ENCODE measurements at regions not wholly inside any gene's neighbourhood (a gene's known extent, or its start where the extent isn't known, plus 50 kb on each side); places are given as distances from the start of the nearest gene placed in this dataset.
A peak's percentile ranks its signal among the peaks of the same experiment; 100 is the strongest.

DNA sequence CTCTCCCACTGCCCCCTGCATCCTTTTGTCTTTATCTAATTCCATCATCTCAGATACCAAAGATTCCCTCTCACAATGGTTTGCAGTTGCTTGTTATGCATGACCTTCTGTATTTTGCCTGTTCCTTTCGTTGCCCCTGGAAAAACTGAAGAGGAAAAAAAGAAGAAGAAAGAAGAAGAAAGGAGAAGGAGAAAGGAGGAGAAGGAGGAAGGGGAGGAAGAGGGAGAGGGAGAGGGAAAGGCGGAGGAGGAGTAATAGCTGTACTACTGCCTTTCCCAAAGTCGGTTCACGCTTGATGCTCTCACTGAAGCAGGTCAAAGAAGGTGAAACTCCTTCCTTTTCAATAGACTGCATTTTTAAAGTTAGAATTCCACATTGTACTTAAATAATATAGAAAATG is 513.8 kb downstream of the PTPRC start:
- FAIRE-seq = no peak
- DNase-seq = peak in 1 of 5 donors; percentile 3

DNA sequence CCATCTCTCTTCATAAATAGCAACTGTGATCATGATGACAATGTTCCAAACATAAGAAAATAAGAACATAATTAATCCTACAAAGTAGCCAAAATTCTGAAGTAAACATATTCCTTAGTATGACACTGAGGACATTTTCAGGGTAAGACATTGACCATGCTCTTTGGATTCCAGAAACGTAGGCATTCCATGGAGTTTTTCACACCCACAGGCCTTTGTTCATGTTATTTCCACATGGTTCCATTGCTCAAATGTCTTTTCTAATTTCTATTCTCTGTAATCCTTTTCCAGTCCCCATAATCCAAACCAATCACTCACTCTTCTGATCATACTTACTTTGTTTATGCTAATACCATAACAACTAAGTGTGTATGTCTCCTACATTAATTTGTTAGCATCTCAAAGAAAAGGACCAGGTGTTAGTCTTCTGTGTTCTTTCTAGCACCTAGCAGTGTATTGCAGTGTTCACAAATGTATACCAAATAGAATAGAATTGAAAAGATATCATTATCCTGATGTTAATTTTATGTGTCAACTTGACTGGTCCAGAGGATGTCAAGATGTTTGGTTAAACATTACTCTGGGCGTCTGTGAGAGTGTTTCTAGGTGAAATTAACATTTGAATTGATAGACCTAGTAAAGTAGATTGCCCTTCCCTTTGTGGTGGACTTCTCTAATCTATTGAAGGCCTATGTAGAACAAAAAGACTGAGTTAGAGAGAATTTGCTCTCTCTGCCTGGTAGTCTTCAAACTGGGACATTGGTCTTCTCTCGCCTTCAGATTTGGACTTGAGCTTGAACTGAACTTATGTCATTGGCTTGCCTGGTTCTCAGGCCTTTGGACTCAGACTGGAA is 516.6 kb downstream of the PTPRC start:
- no peak overlapping the region for H3K4me3 ChIP-seq (ENCODE audit: low read length in 3 of 3)
- FAIRE-seq = no peak
- no peak for TF ChIP-seq CTCF (IDR thresholded peaks at IDR 0.05; ENCODE audit: borderline replicate concordance, extremely low read depth, insufficient read depth)
- no peaks in the 10 kb centered on the region for H3K4me1 ChIP-seq (ENCODE audit: control insufficient read depth in 2 of 3, insufficient read depth in 2 of 3, low read depth in 1 of 3, low read length in 3 of 3)
- H3K9me3 ChIP-seq (ENCODE audit: control insufficient read depth in 2 of 3, insufficient read depth in 1 of 3, low read length in 3 of 3) = no peaks in the 10 kb centered on the region
- H3K36me3 ChIP-seq (ENCODE audit: control insufficient read depth in 2 of 3, insufficient read depth in 3 of 3, low read length in 3 of 3) = no peaks in the 10 kb centered on the region
- no peak for DNase-seq
- intact Hi-C loops (cut with DNase I) = no loop called here
- no peak overlapping the region for H3K27ac ChIP-seq (ENCODE audit: low read depth in 2 of 2, low read length in 2 of 2)
- no peak overlapping the region for H3K9ac ChIP-seq (ENCODE audit: low read length in 3 of 3)
- H3K27me3 ChIP-seq (ENCODE audit: control insufficient read depth, insufficient read depth, low read length) = no peaks in the 10 kb centered on the region

More for the DNA sequence above, 513.8 kb downstream of the PTPRC start:
- H3K27ac ChIP-seq (ENCODE audit: low read depth in 2 of 2, low read length in 2 of 2) = no peak overlapping the region
- no peaks in the 10 kb centered on the region for H3K27me3 ChIP-seq (ENCODE audit: control insufficient read depth, insufficient read depth, low read length)
- H3K9ac ChIP-seq (ENCODE audit: low read length in 3 of 3) = no peak overlapping the region
- no peaks in the 10 kb centered on the region for H3K4me1 ChIP-seq (ENCODE audit: control insufficient read depth in 2 of 3, insufficient read depth in 2 of 3, low read depth in 1 of 3, low read length in 3 of 3)
- H3K9me3 ChIP-seq (ENCODE audit: control insufficient read depth in 2 of 3, insufficient read depth in 1 of 3, low read length in 3 of 3) = no peaks in the 10 kb centered on the region
- H3K4me3 ChIP-seq (ENCODE audit: low read length in 3 of 3) = no peak overlapping the region
- TF ChIP-seq CTCF (IDR thresholded peaks at IDR 0.05; ENCODE audit: borderline replicate concordance, extremely low read depth, insufficient read depth) = no peak
- H3K36me3 ChIP-seq (ENCODE audit: control insufficient read depth in 2 of 3, insufficient read depth in 3 of 3, low read length in 3 of 3) = no peaks in the 10 kb centered on the region
- intact Hi-C loops (cut with DNase I) = no loop called here

DNA sequence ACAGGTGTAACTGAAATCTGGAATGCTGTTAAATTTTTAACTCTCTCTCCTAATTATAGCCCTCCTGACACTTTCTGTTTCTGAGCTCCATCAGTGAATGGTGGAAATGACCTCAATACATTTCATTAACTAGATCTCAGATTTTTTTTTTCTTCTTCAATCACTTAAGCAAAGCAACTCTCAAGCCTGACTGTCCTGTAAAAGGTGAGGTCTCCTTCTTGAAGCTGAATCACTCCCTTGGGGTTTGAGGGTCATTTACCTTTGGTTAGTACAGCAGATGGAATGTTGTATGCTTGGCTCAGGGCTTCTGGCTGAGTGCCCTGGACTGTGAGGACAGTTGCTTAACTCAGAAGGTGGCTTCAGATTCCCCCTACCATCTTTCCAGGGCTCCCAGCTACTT is 518.7 kb downstream of the PTPRC start:
- FAIRE-seq = no peak
- intact Hi-C loops (cut with DNase I) = no loop called here
- no peak overlapping the region for H3K9ac ChIP-seq (ENCODE audit: low read length in 3 of 3)

More for the DNA sequence above, 518.7 kb downstream of the PTPRC start:
- no peaks in the 10 kb centered on the region for H3K4me1 ChIP-seq (ENCODE audit: control insufficient read depth in 2 of 3, insufficient read depth in 2 of 3, low read depth in 1 of 3, low read length in 3 of 3)
- H3K9me3 ChIP-seq (ENCODE audit: control insufficient read depth in 2 of 3, insufficient read depth in 1 of 3, low read length in 3 of 3) = no peaks in the 10 kb centered on the region
- DNase-seq = peak in 1 of 5 donors; percentile 12
- no peaks in the 10 kb centered on the region for H3K36me3 ChIP-seq (ENCODE audit: control insufficient read depth in 2 of 3, insufficient read depth in 3 of 3, low read length in 3 of 3)
- no peak for TF ChIP-seq CTCF (IDR thresholded peaks at IDR 0.05; ENCODE audit: borderline replicate concordance, extremely low read depth, insufficient read depth)
- H3K27ac ChIP-seq (ENCODE audit: low read depth in 2 of 2, low read length in 2 of 2) = no peak overlapping the region
- H3K27me3 ChIP-seq (ENCODE audit: control insufficient read depth, insufficient read depth, low read length) = no peaks in the 10 kb centered on the region
- no peak overlapping the region for H3K4me3 ChIP-seq (ENCODE audit: low read length in 3 of 3)

All from kidney (tissue), 13 donors.